ENCODE measurements at regions not wholly inside any gene's neighbourhood (a gene's known extent, or its start where the extent isn't known, plus 50 kb on each side); places are given as distances from the start of the nearest gene placed in this dataset.

DNA sequence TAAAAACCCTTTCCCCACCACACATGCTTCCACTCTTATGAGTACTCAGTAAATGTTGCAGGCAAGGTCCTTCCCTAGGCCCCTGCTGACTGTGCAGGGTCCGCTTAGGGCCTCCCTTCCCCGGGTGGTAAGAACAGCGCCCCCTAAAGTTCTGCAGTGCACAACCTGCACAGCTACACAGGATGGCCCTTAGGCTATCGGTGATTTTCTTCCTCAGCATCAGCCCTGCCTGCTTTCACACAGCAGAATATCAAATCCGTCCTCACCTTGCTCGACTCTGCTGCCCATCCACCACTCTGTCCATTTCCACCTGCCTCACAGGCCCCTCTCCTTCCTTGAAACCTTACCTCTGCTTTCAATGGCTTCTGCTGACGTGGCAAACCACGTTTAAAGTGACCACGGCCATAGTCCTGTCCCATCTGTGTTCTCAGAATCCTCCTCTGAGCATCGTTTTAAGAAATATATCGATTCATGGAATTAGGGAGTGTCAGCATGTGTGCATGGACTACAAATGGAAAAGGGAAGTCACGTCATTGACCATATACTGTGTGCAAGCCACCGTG lies 51.4 kb upstream of the TMEM132E start:
- no peak for DNase-seq (ENCODE audit: low read depth)
- TF ChIP-seq, protein P1, sequence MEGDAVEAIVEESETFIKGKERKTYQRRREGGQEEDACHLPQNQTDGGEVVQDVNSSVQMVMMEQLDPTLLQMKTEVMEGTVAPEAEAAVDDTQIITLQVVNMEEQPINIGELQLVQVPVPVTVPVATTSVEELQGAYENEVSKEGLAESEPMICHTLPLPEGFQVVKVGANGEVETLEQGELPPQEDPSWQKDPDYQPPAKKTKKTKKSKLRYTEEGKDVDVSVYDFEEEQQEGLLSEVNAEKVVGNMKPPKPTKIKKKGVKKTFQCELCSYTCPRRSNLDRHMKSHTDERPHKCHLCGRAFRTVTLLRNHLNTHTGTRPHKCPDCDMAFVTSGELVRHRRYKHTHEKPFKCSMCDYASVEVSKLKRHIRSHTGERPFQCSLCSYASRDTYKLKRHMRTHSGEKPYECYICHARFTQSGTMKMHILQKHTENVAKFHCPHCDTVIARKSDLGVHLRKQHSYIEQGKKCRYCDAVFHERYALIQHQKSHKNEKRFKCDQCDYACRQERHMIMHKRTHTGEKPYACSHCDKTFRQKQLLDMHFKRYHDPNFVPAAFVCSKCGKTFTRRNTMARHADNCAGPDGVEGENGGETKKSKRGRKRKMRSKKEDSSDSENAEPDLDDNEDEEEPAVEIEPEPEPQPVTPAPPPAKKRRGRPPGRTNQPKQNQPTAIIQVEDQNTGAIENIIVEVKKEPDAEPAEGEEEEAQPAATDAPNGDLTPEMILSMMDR (IDR thresholded peaks at IDR 0.05; ENCODE audit: low read length, missing control alignments): no peak
- H3K4me3 ChIP-seq (replicated peaks; ENCODE audit: low read depth, low read length): no peak overlapping the region

DNA sequence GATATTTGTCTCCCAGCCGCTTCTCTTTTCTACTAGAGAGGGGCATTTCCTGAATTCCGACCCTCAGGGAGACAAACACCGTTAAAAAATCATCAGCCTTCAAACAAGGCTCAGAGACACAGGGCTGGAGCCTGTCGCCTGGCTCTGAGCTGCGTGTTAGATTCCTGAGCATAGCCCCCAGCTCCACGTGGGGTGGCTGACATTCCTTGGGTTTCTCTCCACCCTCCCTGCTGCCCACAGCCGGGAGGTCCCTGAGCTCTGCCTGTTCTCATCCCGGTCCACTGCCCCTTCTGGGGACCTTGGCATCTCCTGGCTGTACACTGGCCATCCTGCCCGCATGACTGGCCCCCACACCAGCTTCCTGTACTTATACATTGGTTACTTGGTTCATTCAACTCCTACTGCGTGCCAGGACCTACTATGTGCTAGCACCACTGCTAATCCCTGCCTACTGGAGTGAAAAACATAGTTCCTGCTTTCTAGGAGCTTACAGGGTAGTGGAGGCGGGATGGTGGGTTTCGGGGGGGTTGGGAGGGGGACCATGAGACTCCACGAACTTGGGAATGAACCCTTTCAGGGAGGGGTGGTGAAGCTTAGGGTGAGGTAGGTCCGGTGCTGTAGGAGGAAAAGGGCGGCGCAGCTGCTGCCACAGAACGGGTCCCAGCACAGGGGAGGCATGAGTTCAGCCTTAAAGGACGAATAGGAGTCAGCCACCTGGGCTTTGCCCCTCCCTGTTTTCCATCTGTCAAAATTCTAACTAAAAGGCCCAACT lies 52.1 kb upstream of the TMEM132E start:
- TF ChIP-seq, protein P1 (IDR thresholded peaks at IDR 0.05; ENCODE audit: low read length, missing control alignments): no peak
- no peak for DNase-seq (ENCODE audit: low read depth)
- H3K4me3 ChIP-seq (replicated peaks; ENCODE audit: low read depth, low read length): no peak overlapping the region

DNA sequence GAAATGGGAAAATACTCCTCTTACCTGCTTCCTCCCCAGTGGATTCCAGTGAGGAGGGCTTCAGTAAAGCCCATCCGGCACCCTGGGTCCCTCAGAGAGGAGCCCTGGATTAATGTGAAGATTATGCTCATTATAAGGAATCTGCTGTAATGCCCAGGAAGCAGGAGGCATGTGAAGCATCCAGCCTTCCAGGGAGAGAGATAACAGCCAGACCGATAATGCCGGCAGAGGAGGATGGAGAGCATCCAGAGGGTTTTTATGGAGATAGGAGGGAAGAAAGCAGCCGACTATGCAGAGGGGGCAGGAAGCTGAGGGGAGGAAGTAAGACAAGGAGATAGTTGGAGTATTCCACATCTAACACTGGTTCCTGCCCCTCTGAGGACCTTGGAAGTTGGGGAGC lies 53.7 kb upstream of the TMEM132E start:
- DNase-seq (ENCODE audit: low read depth): no peak
- no peak overlapping the region for H3K4me3 ChIP-seq (replicated peaks; ENCODE audit: low read depth, low read length)
- TF ChIP-seq, protein P1 (IDR thresholded peaks at IDR 0.05; ENCODE audit: low read length, missing control alignments): no peak

DNA sequence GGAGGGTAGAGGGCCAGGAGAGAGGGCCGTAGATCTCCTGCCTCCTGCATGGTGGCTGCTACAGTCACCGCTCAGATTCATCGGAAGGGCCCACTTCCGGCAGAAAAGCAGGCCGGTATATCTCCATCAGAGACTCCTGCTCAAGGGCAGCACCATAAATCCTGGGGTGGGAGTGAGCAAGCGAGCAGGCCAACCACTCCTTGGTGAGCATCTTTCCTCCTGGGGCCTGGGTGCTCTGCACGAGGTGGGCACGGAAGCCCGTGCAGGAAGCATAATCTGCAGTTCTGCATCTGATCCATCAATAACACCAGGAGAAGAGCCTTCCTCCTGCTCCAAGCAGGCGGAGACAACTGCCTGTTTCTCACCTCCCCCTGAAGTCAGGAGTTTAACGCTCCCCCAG lies 57.4 kb upstream of the TMEM132E start:
- TF ChIP-seq, protein P1 (IDR thresholded peaks at IDR 0.05; ENCODE audit: low read length, missing control alignments): no peak
- DNase-seq (ENCODE audit: low read depth): no peak
- H3K4me3 ChIP-seq (replicated peaks; ENCODE audit: low read depth, low read length): no peak overlapping the region

DNA sequence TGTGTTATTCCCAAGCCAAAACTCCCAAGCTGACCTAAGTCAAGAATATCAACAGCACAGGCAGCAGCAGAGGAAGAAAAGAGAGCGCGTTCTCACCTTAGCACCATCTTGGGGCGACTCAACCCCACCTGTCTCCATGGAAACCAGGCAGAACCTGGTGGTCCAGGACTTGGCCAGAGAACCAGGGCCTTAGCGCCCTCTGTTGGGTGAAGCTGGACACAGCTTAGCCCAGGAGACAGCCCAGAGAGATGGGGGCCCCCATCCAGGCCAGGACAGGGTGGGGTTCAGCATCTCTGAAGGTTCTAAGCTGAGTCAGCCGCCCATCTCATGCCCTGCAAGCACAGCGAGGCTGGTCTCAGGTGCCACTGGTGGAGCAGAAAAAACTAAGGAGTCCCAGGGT lies 60.1 kb upstream of the TMEM132E start:
- DNase-seq (ENCODE audit: low read depth): no peak
- no peak overlapping the region for H3K4me3 ChIP-seq (replicated peaks; ENCODE audit: low read depth, low read length)
- TF ChIP-seq, protein P1 (IDR thresholded peaks at IDR 0.05; ENCODE audit: low read length, missing control alignments): peak; percentile 39

DNA sequence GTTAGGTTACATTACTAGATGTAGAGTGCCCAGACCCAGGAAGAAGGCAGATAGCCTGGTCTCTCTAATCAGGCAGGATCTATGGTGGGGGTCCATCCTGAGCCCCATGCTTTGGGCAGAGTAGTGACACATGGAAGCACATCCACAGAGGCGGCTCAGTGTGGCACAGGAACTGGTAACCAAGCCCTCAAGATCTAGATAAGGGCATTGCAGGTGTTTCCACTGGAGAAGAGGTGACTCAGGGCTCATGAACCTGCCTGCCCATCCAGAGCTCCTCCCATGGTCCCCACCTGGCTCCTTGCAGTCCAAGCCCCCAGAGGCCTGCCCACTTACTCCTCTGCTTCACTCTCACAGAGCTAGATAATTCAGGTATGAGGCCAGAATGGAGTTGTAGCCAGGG lies 62.0 kb upstream of the TMEM132E start:
- TF ChIP-seq, protein P1 (IDR thresholded peaks at IDR 0.05; ENCODE audit: low read length, missing control alignments): no peak
- H3K4me3 ChIP-seq (replicated peaks; ENCODE audit: low read depth, low read length): no peak overlapping the region
- DNase-seq (ENCODE audit: low read depth): no peak

DNA sequence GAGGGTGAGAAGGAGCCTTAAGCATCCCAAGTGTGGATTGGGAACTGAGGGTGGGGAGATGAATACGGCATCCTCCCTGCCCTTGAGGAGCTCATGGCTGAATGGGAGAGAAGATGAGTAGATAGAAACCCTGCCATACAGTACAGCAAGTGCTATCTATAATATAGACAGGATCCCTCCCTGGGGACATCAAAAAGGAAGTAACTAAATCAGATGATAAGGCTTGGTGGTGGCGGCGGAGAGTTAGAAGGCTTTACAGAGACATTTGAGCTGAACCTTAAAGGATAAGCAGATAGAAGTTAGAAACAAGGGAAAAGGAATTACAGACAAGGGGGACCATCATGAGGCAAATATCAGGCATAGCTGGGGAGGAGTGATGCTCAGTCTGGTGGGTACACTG lies 67.5 kb upstream of the TMEM132E start:
- no peak overlapping the region for H3K4me3 ChIP-seq (replicated peaks; ENCODE audit: low read depth, low read length)
- TF ChIP-seq, protein P1 (IDR thresholded peaks at IDR 0.05; ENCODE audit: low read length, missing control alignments): no peak
- DNase-seq (ENCODE audit: low read depth): no peak
